ENCODE measurements at regions not wholly inside any gene's neighbourhood (a gene's known extent, or its start where the extent isn't known, plus 50 kb on each side); places are given as distances from the start of the nearest gene placed in this dataset.

DNA sequence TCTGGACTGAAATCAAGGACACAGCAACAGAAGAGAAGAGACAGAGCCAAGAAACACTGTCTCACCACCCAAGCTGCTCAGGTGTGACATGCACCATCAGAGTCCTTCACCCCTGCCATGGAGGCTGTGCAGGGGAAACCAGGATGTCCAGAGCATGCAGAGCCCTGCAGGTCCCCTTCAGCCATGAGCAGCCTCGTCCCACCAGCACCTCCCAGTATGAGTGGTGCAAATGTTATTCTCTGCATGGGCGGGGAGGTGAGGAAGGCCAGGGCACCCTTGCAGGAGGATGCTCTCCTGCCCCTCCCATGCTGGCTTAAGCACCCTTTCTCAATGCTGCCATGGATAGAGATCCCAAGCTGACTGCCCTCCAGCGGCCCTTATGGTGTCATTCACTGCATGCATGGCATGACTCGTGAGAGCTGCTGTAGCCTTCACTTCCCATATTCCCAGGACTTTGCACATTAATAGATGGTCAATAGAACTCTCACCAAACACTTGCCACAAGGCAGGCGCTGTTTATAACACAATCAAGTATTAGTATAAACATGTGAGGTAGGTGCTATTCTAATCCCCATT, 171.0 kb downstream of the ANAPC1 start:
- no peak overlapping the region for H3K27ac ChIP-seq
- TF ChIP-seq ZFX (IDR thresholded peaks at IDR 0.05; ENCODE audit: borderline replicate concordance), result no peak
- TF ChIP-seq, protein P1, sequence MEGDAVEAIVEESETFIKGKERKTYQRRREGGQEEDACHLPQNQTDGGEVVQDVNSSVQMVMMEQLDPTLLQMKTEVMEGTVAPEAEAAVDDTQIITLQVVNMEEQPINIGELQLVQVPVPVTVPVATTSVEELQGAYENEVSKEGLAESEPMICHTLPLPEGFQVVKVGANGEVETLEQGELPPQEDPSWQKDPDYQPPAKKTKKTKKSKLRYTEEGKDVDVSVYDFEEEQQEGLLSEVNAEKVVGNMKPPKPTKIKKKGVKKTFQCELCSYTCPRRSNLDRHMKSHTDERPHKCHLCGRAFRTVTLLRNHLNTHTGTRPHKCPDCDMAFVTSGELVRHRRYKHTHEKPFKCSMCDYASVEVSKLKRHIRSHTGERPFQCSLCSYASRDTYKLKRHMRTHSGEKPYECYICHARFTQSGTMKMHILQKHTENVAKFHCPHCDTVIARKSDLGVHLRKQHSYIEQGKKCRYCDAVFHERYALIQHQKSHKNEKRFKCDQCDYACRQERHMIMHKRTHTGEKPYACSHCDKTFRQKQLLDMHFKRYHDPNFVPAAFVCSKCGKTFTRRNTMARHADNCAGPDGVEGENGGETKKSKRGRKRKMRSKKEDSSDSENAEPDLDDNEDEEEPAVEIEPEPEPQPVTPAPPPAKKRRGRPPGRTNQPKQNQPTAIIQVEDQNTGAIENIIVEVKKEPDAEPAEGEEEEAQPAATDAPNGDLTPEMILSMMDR (IDR thresholded peaks at IDR 0.05), result no peak

DNA sequence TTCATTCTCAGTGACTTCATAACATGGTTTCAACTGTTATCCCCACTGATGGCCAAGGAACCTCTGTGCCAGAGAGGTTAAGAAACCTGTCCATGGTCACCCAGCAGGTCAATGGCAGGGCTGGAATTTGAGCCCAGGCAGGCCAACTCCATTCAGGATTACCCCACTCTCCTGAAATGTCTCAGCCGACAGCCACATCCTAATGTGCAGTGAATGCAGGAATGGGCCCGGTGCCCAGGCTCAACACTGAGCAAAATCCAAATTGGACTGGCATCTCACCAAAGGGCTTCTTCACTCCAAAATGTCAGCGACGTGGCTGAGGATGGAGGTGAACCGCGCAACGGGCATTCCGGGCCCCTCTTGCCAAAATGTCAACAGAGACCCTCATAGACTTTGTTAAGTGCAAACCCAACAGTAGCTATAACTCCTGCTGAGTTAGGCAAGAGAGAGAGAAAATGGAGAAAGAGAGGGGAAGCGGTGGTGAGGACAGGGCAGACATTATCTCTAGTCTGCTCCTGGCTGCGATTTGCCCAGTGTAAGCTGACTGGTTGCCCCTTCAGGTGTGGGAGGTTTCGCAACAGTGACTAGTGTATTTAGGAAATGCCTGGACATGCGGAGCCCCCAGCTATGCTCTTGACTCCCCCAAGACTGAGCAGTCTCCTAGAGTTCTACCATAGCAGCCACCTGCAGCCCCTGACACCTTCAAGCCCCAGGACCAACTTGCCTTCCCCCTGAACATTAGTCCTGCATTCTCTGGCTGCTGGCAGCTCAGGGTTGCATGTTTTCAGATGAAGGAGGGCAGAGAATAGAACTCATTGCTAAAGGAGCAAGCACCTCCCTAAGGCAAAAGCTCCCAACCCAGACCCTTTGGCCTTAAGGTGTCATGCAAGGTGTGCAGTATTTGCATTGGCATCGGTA, 167.7 kb downstream of the ANAPC1 start:
- H3K27ac ChIP-seq, result no peak overlapping the region
- TF ChIP-seq, protein P1 (IDR thresholded peaks at IDR 0.05), result no peak
- no peak for TF ChIP-seq ZFX (IDR thresholded peaks at IDR 0.05; ENCODE audit: borderline replicate concordance)

DNA sequence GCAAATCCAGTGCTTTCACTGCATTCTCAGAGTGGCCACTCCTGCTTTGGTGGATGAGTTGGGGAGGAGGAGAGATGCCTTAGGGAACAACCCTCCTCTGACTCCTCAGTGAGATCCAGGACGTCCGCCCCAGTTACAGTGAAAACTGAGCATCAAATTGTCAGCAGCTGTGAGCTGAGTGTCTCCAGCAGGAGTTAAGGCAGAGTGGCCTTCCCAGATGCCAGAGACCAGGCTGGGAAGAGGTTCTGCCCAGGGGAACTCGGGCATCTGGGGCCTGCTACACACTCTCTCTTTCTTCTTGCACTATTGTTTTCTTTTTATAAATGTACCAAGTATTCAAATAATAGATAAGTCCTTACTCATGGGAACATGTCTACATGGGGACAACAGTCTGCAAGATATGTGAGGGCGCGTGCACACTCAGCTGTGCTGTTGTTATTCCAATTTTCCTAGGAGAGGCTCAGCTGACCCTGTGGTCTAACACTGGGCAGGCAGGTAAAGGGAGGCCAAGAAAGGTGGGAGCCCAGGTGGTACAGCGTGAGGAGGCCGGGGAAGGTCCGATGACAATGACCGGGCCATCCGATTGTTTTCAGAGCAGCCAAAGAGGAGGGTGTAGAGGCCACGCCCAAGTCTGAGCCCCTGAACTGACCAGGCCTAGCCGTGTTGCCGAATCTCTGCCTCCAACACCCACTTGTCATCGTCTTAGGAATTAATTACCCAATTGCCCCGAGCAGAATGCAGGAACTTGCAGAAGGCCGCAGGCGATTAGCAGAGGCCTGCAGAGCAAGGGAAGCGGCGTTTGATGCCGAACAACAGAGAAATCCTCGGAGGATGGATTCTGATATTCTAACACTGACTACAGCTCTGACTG, 166.9 kb downstream of the ANAPC1 start:
- no peak overlapping the region for H3K27ac ChIP-seq
- TF ChIP-seq, protein P1 (IDR thresholded peaks at IDR 0.05), result no peak
- no peak for TF ChIP-seq ZFX (IDR thresholded peaks at IDR 0.05; ENCODE audit: borderline replicate concordance)

All from 22Rv1 (cell line).